ENCODE measurements at regions not wholly inside any gene's neighbourhood (a gene's known extent, or its start where the extent isn't known, plus 50 kb on each side); places are given as distances from the start of the nearest gene placed in this dataset.

- Histone ChIP-seq H3K4me3 (ENCODE audit: low read depth, low read length) (no peak overlapping the region), H3K27me3 (ENCODE audit: control insufficient read depth, insufficient read depth, low read length) (no peaks in the 10 kb centered on the region), H3K36me3 (ENCODE audit: control insufficient read depth, insufficient read depth, low read length) (no peaks in the 10 kb centered on the region)
- no peak for DNase-seq (ENCODE audit: low read depth)
- TF ChIP-seq, protein P1, sequence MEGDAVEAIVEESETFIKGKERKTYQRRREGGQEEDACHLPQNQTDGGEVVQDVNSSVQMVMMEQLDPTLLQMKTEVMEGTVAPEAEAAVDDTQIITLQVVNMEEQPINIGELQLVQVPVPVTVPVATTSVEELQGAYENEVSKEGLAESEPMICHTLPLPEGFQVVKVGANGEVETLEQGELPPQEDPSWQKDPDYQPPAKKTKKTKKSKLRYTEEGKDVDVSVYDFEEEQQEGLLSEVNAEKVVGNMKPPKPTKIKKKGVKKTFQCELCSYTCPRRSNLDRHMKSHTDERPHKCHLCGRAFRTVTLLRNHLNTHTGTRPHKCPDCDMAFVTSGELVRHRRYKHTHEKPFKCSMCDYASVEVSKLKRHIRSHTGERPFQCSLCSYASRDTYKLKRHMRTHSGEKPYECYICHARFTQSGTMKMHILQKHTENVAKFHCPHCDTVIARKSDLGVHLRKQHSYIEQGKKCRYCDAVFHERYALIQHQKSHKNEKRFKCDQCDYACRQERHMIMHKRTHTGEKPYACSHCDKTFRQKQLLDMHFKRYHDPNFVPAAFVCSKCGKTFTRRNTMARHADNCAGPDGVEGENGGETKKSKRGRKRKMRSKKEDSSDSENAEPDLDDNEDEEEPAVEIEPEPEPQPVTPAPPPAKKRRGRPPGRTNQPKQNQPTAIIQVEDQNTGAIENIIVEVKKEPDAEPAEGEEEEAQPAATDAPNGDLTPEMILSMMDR (IDR thresholded peaks at IDR 0.05; ENCODE audit: insufficient read depth, low read length, poor library complexity, severe bottlenecking) = no peak
Measured at GRCh38 chr6:80467408-80467807, 360.9 kb downstream of the BCKDHB start.

GRCh38 chr6:80466981-80467380 lies 360.5 kb downstream of the BCKDHB start:
- no peak for DNase-seq (ENCODE audit: low read depth)
- H3K36me3 ChIP-seq (ENCODE audit: control insufficient read depth, insufficient read depth, low read length) = no peaks in the 10 kb centered on the region
- no peaks in the 10 kb centered on the region for H3K27me3 ChIP-seq (ENCODE audit: control insufficient read depth, insufficient read depth, low read length)
- TF ChIP-seq, protein P1 (IDR thresholded peaks at IDR 0.05; ENCODE audit: insufficient read depth, low read length, poor library complexity, severe bottlenecking) = no peak
- no peak overlapping the region for H3K4me3 ChIP-seq (ENCODE audit: low read depth, low read length)

- Histone ChIP-seq H3K36me3 (ENCODE audit: control insufficient read depth, insufficient read depth, low read length) (no peaks in the 10 kb centered on the region), H3K27me3 (ENCODE audit: control insufficient read depth, insufficient read depth, low read length) (no peaks in the 10 kb centered on the region), H3K4me3 (ENCODE audit: low read depth, low read length) (no peak overlapping the region)
- TF ChIP-seq, protein P1 (IDR thresholded peaks at IDR 0.05; ENCODE audit: insufficient read depth, low read length, poor library complexity, severe bottlenecking) = no peak
- DNase-seq (ENCODE audit: low read depth) = no peak
Measured at GRCh38 chr6:80465513-80465912, 359.0 kb downstream of the BCKDHB start.

GRCh38 chr6:80464901-80465300 lies 358.4 kb downstream of the BCKDHB start:
- Histone ChIP-seq H3K36me3 (ENCODE audit: control insufficient read depth, insufficient read depth, low read length) (no peaks in the 10 kb centered on the region), H3K27me3 (ENCODE audit: control insufficient read depth, insufficient read depth, low read length) (no peaks in the 10 kb centered on the region), H3K4me3 (ENCODE audit: low read depth, low read length) (no peak overlapping the region)
- TF ChIP-seq, protein P1 (IDR thresholded peaks at IDR 0.05; ENCODE audit: insufficient read depth, low read length, poor library complexity, severe bottlenecking) = no peak
- DNase-seq (ENCODE audit: low read depth) = no peak

DNA sequence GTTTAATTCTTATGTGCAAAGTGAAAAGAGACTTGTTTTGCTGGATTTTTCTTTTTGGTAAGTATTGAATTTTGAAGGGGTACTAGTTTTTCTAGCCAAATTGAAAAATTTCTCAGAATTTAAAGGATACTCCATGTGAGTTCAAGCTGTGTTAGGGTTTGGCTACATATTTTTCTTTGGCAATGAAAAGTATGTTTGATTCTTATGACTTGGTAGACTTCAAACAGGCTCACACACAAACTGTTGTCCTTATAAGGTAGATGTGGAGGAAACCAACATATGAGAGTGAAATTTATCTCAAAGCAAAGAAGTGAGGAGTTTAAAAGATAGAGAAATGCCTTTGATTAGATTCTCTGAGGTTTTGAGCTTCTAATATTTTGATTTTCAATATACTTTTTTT lies 356.7 kb downstream of the BCKDHB start:
- TF ChIP-seq, protein P1 (IDR thresholded peaks at IDR 0.05; ENCODE audit: insufficient read depth, low read length, poor library complexity, severe bottlenecking) = no peak
- DNase-seq (ENCODE audit: low read depth) = no peak
- H3K36me3 ChIP-seq (ENCODE audit: control insufficient read depth, insufficient read depth, low read length) = no peaks in the 10 kb centered on the region

DNA sequence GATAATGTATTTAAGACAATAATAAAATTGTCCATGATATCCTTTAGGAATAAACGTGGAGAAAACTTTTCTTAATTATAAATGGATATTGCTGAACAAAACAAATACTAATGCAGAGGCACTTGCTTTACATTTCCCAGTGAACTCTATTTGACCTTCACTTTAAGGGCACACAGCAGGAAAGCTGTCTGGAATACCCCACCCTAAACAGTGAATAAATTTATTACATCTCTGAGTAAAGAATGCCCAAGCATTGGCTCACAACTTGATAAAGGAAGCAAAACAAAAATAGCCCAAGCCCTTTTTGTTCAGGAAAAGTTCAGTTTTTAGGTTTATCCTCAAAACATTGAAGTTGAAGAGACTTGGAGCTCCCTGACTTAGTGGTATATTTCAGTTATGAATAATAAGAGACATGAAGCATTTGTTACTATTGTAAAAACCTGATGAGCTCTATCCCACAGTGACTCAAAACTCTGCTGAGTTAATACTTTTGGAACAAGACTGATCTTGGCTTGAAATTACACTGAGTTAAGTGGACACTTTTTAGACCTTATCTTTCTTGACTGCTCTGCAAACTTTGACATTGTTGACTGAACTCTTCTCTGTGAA lies 353.9 kb downstream of the BCKDHB start:
- no peak for DNase-seq (ENCODE audit: low read depth)
- no peak overlapping the region for H3K4me3 ChIP-seq (ENCODE audit: low read depth, low read length)
- H3K27me3 ChIP-seq (ENCODE audit: control insufficient read depth, insufficient read depth, low read length) = no peaks in the 10 kb centered on the region
- no peaks in the 10 kb centered on the region for H3K36me3 ChIP-seq (ENCODE audit: control insufficient read depth, insufficient read depth, low read length)
- TF ChIP-seq, protein P1 (IDR thresholded peaks at IDR 0.05; ENCODE audit: insufficient read depth, low read length, poor library complexity, severe bottlenecking) = no peak

More for the DNA sequence above, 356.7 kb downstream of the BCKDHB start:
- H3K27me3 ChIP-seq (ENCODE audit: control insufficient read depth, insufficient read depth, low read length) = no peaks in the 10 kb centered on the region
- no peak overlapping the region for H3K4me3 ChIP-seq (ENCODE audit: low read depth, low read length)
